B cell (primary cell): ENCODE measurements at regions not wholly inside any gene's neighbourhood (a gene's known extent, or its start where the extent isn't known, plus 50 kb on each side); places are given as distances from the start of the nearest gene placed in this dataset.

Source experiments
- CTCF ChIP-seq: fragments of 200-600 bp; IDR thresholded peaks from one replicate; pipeline ENCODE4 v1.8.0; 2022; ENCODE audit warnings: antibody characterized with exemption, mild to moderate bottlenecking
- EZH2 ChIP-seq: IDR thresholded peaks from 2 replicates; pipeline ENCODE4 v1.6.1; 2012; ENCODE audit warnings: borderline replicate concordance, low read depth, mild to moderate bottlenecking, moderate library complexity, low read length; ENCODE audit not compliant: insufficient read depth, poor library complexity, severe bottlenecking

- TF ChIP-seq CTCF (no peak), EZH2 (no peak)
These were observed 67.5 kb upstream of the DUSP10 start for GRCh38 chr1:221809091-221810029.
